ENCODE measurements at regions not wholly inside any gene's neighbourhood (a gene's known extent, or its start where the extent isn't known, plus 50 kb on each side); places are given as distances from the start of the nearest gene placed in this dataset.

- Histone ChIP-seq H3K4me3 (ENCODE audit: low read length) (no peak overlapping the region), H3K79me2 (replicated peaks; ENCODE audit: insufficient read depth, low read length) (no peaks in the 10 kb centered on the region), H3F3A (ENCODE audit: insufficient read depth, low read length, poor library complexity, severe bottlenecking) (no peaks in the 10 kb centered on the region), H2AFZ (ENCODE audit: low read depth, low read length) (no peak overlapping the region), H4K20me1 (ENCODE audit: insufficient read depth) (no peaks in the 10 kb centered on the region), H3K36me3 (ENCODE audit: insufficient read depth, low read length) (no peaks in the 10 kb centered on the region), H3K9me2 (ENCODE audit: insufficient read depth, low read length) (no peaks in the 10 kb centered on the region), H3K27ac (ENCODE audit: low read length) (no peak overlapping the region), H3K4me2 (ENCODE audit: low read length) (no peak overlapping the region), H3K27me3 (ENCODE audit: insufficient read depth, low read depth, low read length) (no peaks in the 10 kb centered on the region), H3K9me3 (ENCODE audit: low read length) (no peaks in the 10 kb centered on the region), H3K9ac (ENCODE audit: low read length) (no peak overlapping the region)
- TF ChIP-seq TAF1 (IDR thresholded peaks at IDR 0.05; ENCODE audit: low read depth) (no peak), MXI1 (conservative IDR thresholded peaks at IDR 0.05; ENCODE audit: poor library complexity, severe bottlenecking) (no peak), RAD21 (conservative IDR thresholded peaks at IDR 0.05) (no peak), CTCF (IDR thresholded peaks at IDR 0.05; ENCODE audit: poor library complexity, severe bottlenecking) (no peak), EP300 (conservative IDR thresholded peaks at IDR 0.05; ENCODE audit: poor library complexity, severe bottlenecking) (no peak), SMC3 (conservative IDR thresholded peaks at IDR 0.05; ENCODE audit: poor library complexity) (no peak), REST (IDR thresholded peaks at IDR 0.05; ENCODE audit: borderline replicate concordance) (no peak), POLR2AphosphoS5 (IDR thresholded peaks at IDR 0.05) (no peak), EZH2 (IDR thresholded peaks at IDR 0.05; ENCODE audit: borderline replicate concordance, insufficient read depth, low read length, poor library complexity, severe bottlenecking) (no peak)
Observed at GRCh38 chrX:80576267-80576666, 156.0 kb downstream of the TENT5D start.

DNA sequence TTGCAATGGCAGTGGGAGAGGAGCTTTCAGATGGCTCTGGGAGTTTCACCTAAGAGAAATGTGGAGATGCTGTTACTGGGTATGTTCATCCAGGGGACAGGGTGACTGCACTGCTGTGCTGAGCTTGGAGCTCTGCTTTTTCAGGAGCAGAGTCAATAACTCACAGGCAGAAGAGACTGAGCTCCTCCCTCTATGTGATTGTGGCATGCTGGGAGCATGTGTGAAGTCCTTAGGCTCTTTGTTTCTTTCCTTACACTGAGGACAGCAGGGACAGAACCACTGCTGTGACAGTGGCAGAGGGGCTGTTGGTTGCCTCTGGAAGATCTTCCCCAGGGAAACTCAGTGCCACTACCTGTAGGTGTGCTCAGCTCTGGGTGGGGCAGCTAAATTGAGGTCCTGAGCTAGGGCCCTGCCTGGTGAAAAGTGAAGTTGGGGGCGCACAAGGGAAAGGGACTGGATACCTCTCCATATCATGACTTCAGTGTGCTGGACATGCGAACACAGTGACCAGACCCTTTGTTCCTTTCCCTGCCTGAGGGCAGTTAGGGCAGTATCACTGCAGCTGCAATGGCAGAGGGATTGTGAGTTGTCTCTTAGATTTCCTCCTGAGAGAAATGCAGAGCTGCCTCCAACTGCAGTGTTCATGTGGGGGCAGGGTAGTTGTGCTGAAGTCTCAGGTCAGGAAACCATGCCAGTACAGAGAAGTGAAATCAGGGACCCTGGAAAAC, 156.7 kb downstream of the TENT5D start:
- no peaks in the 10 kb centered on the region for H3K9me3 ChIP-seq (ENCODE audit: low read length)
- no peaks in the 10 kb centered on the region for H3K9me2 ChIP-seq (ENCODE audit: insufficient read depth, low read length)
- no peaks in the 10 kb centered on the region for H3K79me2 ChIP-seq (replicated peaks; ENCODE audit: insufficient read depth, low read length)
- H3K9ac ChIP-seq (ENCODE audit: low read length), result no peak overlapping the region
- H3K4me2 ChIP-seq (ENCODE audit: low read length), result no peak overlapping the region
- no peaks in the 10 kb centered on the region for H3F3A ChIP-seq (ENCODE audit: insufficient read depth, low read length, poor library complexity, severe bottlenecking)
- TF ChIP-seq TAF1 (IDR thresholded peaks at IDR 0.05; ENCODE audit: low read depth) (no peak), POLR2AphosphoS5 (IDR thresholded peaks at IDR 0.05) (no peak), RAD21 (conservative IDR thresholded peaks at IDR 0.05) (no peak), SMC3 (conservative IDR thresholded peaks at IDR 0.05; ENCODE audit: poor library complexity) (no peak), REST (IDR thresholded peaks at IDR 0.05; ENCODE audit: borderline replicate concordance) (no peak), MXI1 (conservative IDR thresholded peaks at IDR 0.05; ENCODE audit: poor library complexity, severe bottlenecking) (no peak), CTCF (IDR thresholded peaks at IDR 0.05; ENCODE audit: poor library complexity, severe bottlenecking) (no peak), EP300 (conservative IDR thresholded peaks at IDR 0.05; ENCODE audit: poor library complexity, severe bottlenecking) (no peak), EZH2 (IDR thresholded peaks at IDR 0.05; ENCODE audit: borderline replicate concordance, insufficient read depth, low read length, poor library complexity, severe bottlenecking) (no peak)
- H3K36me3 ChIP-seq (ENCODE audit: insufficient read depth, low read length), result no peaks in the 10 kb centered on the region
- no peak overlapping the region for H3K27ac ChIP-seq (ENCODE audit: low read length)
- no peak overlapping the region for H3K4me3 ChIP-seq (ENCODE audit: low read length)
- H2AFZ ChIP-seq (ENCODE audit: low read depth, low read length), result no peak overlapping the region
- H3K27me3 ChIP-seq (ENCODE audit: insufficient read depth, low read depth, low read length), result no peaks in the 10 kb centered on the region
- no peaks in the 10 kb centered on the region for H4K20me1 ChIP-seq (ENCODE audit: insufficient read depth)
